ENCODE measurements at regions not wholly inside any gene's neighbourhood (a gene's known extent, or its start where the extent isn't known, plus 50 kb on each side); places are given as distances from the start of the nearest gene placed in this dataset.

DNA sequence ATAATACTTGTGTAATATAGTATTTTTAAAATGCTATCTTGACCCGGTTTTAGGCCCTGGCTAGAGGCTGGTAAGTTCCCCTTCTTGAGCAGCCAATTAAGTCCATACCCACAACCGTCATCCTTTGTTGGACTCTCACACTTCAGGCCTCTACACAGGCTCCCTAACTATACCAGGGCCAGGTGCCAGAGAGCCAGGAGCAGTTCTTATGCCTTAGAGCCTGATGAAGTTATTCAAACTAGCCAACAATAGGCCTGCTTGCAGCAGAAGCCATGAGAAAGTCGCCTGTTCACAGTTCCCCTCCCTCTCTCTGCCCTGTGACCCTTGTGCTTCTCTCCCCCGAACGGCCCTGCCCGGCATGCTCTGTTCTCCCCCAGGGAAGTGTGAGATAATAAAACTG, 454.2 kb upstream of the KLHL29 start:
- ChIA-PET POLR2A (no interaction called here), CTCF (ENCODE audit: low intra/inter-chr PET ratio, low total read pairs) (no interaction called here)
- BruUV-seq (replicated peaks), result no TSS peak
- no peaks in the 10 kb centered on the region for H3K36me3 ChIP-seq (replicated peaks in 1 of 2; ENCODE audit: control insufficient read depth in 1 of 2, insufficient read depth in 2 of 2, low read length in 2 of 2)
- no peaks in the 10 kb centered on the region for H3K27me3 ChIP-seq (ENCODE audit: control insufficient read depth in 1 of 2, insufficient read depth in 2 of 2, low read length in 2 of 2)
- H3K79me2 ChIP-seq (ENCODE audit: insufficient read depth, low read length), result no peaks in the 10 kb centered on the region
- no peak overlapping the region for H2AFZ ChIP-seq (ENCODE audit: low read length)
- TF ChIP-seq, protein P1, sequence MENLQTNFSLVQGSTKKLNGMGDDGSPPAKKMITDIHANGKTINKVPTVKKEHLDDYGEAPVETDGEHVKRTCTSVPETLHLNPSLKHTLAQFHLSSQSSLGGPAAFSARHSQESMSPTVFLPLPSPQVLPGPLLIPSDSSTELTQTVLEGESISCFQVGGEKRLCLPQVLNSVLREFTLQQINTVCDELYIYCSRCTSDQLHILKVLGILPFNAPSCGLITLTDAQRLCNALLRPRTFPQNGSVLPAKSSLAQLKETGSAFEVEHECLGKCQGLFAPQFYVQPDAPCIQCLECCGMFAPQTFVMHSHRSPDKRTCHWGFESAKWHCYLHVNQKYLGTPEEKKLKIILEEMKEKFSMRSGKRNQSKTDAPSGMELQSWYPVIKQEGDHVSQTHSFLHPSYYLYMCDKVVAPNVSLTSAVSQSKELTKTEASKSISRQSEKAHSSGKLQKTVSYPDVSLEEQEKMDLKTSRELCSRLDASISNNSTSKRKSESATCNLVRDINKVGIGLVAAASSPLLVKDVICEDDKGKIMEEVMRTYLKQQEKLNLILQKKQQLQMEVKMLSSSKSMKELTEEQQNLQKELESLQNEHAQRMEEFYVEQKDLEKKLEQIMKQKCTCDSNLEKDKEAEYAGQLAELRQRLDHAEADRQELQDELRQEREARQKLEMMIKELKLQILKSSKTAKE (CRISPR knock-in tag; IDR thresholded peaks at IDR 0.05; ENCODE audit: borderline replicate concordance), result no peak
- TF ChIP-seq, protein P2, sequence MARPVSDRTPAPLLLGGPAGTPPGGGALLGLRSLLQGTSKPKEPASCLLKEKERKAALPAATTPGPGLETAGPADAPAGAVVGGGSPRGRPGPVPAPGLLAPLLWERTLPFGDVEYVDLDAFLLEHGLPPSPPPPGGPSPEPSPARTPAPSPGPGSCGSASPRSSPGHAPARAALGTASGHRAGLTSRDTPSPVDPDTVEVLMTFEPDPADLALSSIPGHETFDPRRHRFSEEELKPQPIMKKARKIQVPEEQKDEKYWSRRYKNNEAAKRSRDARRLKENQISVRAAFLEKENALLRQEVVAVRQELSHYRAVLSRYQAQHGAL (CRISPR knock-in tag; IDR thresholded peaks at IDR 0.05; ENCODE audit: not compliant biosample characterization), result no peak
- TF ChIP-seq XRCC5 (optimal IDR thresholded peaks at IDR 0.05; ENCODE audit: low read length) (no peak), NFRKB (IDR thresholded peaks at IDR 0.05) (no peak), ZNF614 (CRISPR knock-in tag; IDR thresholded peaks at IDR 0.05; ENCODE audit: borderline replicate concordance) (no peak), RELA (CRISPR knock-in tag; IDR thresholded peaks at IDR 0.05) (no peak), TEAD2 (CRISPR knock-in tag; IDR thresholded peaks at IDR 0.05) (no peak), NCOA2 (CRISPR knock-in tag; IDR thresholded peaks at IDR 0.05) (no peak), HDAC1 (CRISPR knock-in tag; IDR thresholded peaks at IDR 0.05) (no peak), ZNF256 (CRISPR knock-in tag; conservative IDR thresholded peaks at IDR 0.05) (no peak), ZNF510 (CRISPR knock-in tag; IDR thresholded peaks at IDR 0.05; ENCODE audit: low read depth) (no peak)
- TF ChIP-seq, protein P3, sequence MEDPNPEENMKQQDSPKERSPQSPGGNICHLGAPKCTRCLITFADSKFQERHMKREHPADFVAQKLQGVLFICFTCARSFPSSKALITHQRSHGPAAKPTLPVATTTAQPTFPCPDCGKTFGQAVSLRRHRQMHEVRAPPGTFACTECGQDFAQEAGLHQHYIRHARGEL (CRISPR knock-in tag; IDR thresholded peaks at IDR 0.05), result no peak
- TF ChIP-seq, protein P4, sequence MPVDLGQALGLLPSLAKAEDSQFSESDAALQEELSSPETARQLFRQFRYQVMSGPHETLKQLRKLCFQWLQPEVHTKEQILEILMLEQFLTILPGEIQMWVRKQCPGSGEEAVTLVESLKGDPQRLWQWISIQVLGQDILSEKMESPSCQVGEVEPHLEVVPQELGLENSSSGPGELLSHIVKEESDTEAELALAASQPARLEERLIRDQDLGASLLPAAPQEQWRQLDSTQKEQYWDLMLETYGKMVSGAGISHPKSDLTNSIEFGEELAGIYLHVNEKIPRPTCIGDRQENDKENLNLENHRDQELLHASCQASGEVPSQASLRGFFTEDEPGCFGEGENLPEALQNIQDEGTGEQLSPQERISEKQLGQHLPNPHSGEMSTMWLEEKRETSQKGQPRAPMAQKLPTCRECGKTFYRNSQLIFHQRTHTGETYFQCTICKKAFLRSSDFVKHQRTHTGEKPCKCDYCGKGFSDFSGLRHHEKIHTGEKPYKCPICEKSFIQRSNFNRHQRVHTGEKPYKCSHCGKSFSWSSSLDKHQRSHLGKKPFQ (CRISPR knock-in tag; IDR thresholded peaks at IDR 0.05; ENCODE audit: insufficient replicate concordance), result no peak
- TF ChIP-seq, protein P5, sequence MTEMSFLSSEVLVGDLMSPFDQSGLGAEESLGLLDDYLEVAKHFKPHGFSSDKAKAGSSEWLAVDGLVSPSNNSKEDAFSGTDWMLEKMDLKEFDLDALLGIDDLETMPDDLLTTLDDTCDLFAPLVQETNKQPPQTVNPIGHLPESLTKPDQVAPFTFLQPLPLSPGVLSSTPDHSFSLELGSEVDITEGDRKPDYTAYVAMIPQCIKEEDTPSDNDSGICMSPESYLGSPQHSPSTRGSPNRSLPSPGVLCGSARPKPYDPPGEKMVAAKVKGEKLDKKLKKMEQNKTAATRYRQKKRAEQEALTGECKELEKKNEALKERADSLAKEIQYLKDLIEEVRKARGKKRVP (CRISPR knock-in tag; IDR thresholded peaks at IDR 0.05), result no peak
- TF ChIP-seq, protein P6, sequence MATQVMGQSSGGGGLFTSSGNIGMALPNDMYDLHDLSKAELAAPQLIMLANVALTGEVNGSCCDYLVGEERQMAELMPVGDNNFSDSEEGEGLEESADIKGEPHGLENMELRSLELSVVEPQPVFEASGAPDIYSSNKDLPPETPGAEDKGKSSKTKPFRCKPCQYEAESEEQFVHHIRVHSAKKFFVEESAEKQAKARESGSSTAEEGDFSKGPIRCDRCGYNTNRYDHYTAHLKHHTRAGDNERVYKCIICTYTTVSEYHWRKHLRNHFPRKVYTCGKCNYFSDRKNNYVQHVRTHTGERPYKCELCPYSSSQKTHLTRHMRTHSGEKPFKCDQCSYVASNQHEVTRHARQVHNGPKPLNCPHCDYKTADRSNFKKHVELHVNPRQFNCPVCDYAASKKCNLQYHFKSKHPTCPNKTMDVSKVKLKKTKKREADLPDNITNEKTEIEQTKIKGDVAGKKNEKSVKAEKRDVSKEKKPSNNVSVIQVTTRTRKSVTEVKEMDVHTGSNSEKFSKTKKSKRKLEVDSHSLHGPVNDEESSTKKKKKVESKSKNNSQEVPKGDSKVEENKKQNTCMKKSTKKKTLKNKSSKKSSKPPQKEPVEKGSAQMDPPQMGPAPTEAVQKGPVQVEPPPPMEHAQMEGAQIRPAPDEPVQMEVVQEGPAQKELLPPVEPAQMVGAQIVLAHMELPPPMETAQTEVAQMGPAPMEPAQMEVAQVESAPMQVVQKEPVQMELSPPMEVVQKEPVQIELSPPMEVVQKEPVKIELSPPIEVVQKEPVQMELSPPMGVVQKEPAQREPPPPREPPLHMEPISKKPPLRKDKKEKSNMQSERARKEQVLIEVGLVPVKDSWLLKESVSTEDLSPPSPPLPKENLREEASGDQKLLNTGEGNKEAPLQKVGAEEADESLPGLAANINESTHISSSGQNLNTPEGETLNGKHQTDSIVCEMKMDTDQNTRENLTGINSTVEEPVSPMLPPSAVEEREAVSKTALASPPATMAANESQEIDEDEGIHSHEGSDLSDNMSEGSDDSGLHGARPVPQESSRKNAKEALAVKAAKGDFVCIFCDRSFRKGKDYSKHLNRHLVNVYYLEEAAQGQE (IDR thresholded peaks at IDR 0.05; ENCODE audit: borderline replicate concordance in 1 of 2, low read depth in 1 of 2, low read length in 2 of 2), result no peak
- no peak overlapping the region for H3K27ac ChIP-seq (ENCODE audit: extremely low read length, insufficient read depth, low read length)
- intact Hi-C loops (cut with micrococcal nuclease; ENCODE audit: unreplicated experiment) (no loop called here), in situ Hi-C loops (cut with HindIII; ENCODE audit: extremely low pct_ligation_motif_present, low pct_unique_long_range_greater_than_20kb) (no loop called here)
- 5% methylated on average over 6 of the region's 6 CpGs for WGBS (ENCODE audit: low lambda C conversion rate)
- no peaks in the 10 kb centered on the region for H3K4me1 ChIP-seq (ENCODE audit: insufficient read depth, low read length)
- ATAC-seq, result no peak
- peaks cover 24% of the 10 kb centered on the region; the same call in 1 of the 2 replicates for H3K9me3 ChIP-seq (ENCODE audit: low read length)
- no peaks in the 10 kb centered on the region for H4K20me1 ChIP-seq (ENCODE audit: insufficient read depth, low read length)
- no peak for DNase-seq (ENCODE audit: low spot score)
- no peak overlapping the region for H3K4me2 ChIP-seq (ENCODE audit: low read depth, low read length)
- H3K9ac ChIP-seq (ENCODE audit: insufficient read depth, low read depth, low read length), result no peak overlapping the region
- no peak overlapping the region for H3K4me3 ChIP-seq (replicated peaks in 1 of 3; ENCODE audit: insufficient read depth in 1 of 3, low read depth in 2 of 3, low read length in 3 of 3)
- no peak for FAIRE-seq

Measured in HepG2 (cell line).